GM19035 (cell line): ENCODE measurements at regions not wholly inside any gene's neighbourhood (a gene's known extent, or its start where the extent isn't known, plus 50 kb on each side); places are given as distances from the start of the nearest gene placed in this dataset.

Experiments used
- ATAC-seq: cut with Tn5 transposase; IDR thresholded peaks from one replicate; pipeline ENCODE4 v1.9.1; 2021; ENCODE audit not compliant: unreplicated experiment

DNA sequence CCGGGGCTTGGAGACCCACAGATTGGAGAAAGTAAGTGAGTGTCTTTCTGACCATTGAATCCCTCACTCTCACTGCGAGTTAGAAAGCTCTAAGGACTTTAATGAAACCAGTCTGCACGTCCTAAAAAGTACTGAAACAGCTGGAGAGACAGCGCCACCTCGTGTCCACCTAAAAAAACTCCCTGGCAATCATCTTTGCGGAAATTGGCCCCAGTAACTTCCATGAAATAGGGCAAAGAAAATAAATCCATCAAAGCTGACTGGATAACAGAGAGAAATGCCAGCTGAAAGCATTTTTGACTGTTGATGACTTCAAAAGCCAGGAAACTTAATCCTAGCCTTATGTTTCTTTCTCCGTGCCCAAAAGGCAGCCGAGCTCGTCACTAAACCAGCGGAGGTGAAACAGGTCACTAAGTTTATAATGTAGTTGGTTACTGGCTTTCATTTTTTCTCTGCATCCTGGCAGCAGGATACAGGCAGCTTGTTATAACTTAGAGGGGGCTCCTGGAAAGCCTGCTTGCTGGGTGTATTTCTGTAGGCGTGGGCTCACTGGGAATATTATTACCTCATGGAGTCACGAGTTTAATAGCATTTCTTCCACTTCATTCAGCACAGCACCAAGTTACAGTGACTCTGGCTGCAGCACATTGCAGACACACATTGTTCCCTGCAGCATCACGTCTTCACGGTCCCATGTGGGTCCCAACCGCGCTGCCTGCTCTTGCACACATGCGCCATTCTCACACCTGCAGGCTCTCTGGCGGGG lies 266.5 kb downstream of the HRH4 start:
- peak; percentile 55 for ATAC-seq

DNA sequence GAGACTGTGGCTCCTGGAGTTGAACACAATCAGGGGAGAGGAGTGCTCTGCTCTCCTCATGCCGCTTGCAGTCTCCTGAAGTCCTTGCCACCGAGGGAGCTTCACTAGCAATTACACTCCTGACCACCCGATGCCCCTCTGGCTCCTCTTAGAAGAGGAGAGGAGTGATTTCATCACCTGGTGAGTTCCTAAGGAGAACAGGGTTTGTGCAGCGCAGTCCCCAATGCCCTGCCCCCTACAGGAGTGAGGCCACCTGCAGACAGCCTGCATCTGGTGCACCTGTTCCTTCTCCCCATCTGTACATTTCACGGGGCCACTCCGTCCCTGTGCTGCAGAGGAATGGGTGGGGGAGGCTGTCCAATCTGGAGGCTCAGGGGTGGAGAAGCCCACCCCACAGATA lies 267.2 kb downstream of the HRH4 start:
- no peak for ATAC-seq

- ATAC-seq = no peak
These were observed 270.7 kb downstream of the HRH4 start for GRCh38 chr18:24731158-24731557.

DNA sequence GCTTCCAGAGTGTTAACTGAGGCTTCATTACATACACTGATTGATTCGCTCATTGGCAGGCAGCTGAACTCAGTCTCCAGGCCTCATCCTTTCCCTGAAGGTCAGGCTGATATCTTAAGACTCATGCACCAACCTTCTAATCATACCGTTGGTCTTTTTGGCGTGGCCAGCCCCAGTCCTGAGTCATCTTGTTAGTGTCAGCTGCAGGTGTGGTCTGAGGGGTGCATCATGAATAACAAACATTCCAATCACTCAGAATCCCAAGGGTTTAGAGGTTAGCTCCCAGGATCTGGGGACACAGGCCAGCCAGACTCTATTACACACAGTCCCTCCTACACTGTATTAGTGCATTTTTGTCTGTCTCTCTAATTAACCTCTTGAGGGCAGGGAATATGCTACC lies 271.5 kb downstream of the HRH4 start:
- ATAC-seq = no peak

GRCh38 chr18:24734058-24734457 lies 273.6 kb downstream of the HRH4 start:
- no peak for ATAC-seq

- no peak for ATAC-seq
These were observed 275.3 kb downstream of the HRH4 start for GRCh38 chr18:24735624-24736231.

- no peak for ATAC-seq
These were observed 276.4 kb downstream of the HRH4 start for GRCh38 chr18:24736662-24737330.

GRCh38 chr18:24740829-24741228 lies 280.4 kb downstream of the HRH4 start:
- ATAC-seq = no peak

DNA sequence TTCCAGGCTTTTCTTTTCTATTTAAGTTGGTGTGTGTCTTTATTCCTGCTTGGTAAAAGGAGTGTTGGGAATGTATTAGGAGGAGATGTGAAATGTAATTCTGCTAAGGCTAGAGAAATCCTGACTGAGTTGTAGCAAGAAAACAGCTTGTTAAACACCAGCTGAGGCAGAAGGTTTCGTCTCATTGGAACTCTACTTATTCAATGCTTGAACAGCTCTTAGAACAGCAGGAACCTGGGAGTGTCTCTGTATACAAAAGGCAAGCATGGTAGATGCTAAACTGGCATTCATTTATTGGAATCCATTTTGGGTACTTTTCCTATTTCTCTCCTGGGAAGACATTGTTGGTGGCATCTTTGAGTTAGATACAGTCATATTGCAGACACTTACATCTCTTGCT lies 280.9 kb downstream of the HRH4 start:
- no peak for ATAC-seq

- ATAC-seq = no peak
These were observed 281.7 kb downstream of the HRH4 start for GRCh38 chr18:24741965-24742724.

- no peak for ATAC-seq
These were observed 294.3 kb downstream of the HRH4 start for GRCh38 chr18:24754583-24755253.

DNA sequence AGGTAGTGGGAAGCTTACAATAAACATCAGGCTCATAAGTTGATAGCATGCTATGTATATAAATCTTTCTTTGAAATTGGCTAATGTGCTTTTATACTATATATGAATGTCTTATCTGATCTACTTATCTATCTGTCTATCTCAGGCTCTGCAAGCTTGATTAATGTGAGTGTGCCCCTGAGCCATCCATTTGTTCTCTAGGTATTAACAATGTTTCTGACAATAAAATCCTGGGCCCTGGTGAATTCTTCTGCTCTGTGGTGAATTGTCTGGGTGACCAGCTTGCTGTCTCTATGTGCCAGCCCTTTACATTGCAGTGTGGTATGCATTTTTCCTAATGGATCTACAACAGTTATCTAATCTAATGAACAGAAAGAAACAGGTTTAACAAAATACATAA lies 295.9 kb downstream of the HRH4 start:
- no peak for ATAC-seq

DNA sequence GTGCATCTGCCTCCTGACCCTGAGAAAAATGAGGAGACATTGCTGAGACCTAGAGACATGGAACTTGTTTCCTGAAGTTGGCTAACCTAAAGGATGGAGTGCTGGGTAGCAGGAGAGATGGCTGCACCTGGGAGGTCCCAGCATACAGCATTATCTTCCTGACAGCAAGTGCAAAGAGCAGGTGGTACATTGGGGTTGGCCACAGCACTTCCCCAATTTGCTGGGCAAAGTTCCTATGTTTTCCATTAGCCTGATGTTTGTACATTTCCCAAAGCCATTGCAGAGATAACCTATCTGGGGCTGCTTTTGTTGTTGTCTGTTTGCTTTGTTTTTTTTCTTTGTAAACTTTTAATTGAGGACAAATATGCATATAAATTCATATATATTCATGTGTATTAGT lies 296.7 kb downstream of the HRH4 start:
- no peak for ATAC-seq

DNA sequence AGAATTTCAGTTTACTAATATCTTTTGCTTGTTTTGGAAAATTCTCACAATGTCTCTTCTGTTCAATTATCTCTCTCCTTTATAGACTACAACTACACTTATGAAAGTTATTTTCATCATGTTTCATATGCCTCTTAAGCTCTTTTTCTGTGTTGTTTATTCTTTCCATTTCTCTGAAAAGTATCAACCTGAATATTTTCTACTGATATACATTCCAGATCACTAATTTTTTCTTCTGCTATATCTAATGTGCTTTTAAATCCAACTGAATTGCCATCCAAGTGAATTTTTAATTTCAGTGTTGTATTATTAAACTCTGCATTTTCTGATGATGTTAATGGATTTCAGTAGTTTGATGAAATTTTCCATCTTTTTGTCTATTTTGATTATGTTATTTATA lies 301.3 kb downstream of the HRH4 start:
- ATAC-seq = no peak

- ATAC-seq = no peak
These were observed 302.1 kb downstream of the HRH4 start for GRCh38 chr18:24762511-24762910.

DNA sequence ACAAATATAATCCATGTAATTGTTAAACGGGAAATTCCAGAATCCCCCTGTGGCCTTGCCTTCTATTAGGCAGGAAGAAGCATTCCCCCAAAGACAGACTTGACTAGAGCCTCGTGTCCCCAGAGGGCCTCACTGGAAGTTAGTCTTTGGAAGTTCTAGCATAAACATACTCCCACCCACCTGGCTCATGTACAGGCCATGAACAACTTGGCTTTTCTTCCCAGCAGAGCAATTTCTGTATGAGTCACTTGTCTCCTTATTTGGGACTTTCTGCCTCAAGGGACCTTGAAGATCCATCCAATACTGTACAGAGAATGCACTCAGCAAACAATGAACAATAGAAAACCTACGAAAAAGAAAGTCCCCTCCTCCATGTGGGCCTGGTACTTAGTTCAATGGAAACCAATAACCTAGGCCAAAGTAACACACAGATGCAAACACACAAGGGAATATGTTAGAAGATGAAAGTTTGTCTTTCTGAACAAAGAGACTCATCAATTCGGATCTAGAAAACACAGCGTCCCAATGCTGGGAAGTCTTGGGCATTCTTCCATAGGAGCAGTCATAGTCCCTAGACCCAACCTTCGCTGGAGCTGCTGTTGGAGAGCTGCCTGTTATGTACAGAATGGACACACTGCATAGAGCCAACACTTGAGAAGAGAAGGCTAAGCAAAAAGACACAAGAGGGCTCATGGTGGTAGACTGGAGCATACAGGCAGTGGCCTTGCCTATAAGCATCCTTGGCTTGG lies 303.5 kb downstream of the HRH4 start:
- no peak for ATAC-seq

GRCh38 chr18:24764766-24765165 lies 304.3 kb downstream of the HRH4 start:
- ATAC-seq = no peak

DNA sequence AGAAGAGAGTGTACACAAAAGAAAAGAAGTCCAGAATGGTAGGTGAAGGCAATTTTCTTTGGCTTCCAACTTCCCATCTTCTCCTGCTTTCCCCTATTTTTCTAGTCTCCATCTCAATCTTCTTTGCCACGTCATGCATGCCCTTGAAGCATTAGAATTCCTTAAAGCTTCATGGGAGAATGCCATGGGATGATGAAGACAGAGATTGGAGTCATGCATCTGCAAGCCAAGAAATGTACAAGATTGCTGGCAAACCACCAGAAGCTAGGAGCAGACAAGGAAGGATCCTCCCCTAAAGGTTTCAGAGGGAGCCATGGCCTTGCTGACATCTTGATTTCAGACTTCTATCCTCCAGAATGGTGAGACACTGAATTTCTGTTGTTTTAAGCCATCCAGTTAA lies 305.9 kb downstream of the HRH4 start:
- no peak for ATAC-seq

GRCh38 chr18:24770311-24771024 lies 310.0 kb downstream of the HRH4 start:
- no peak for ATAC-seq

DNA sequence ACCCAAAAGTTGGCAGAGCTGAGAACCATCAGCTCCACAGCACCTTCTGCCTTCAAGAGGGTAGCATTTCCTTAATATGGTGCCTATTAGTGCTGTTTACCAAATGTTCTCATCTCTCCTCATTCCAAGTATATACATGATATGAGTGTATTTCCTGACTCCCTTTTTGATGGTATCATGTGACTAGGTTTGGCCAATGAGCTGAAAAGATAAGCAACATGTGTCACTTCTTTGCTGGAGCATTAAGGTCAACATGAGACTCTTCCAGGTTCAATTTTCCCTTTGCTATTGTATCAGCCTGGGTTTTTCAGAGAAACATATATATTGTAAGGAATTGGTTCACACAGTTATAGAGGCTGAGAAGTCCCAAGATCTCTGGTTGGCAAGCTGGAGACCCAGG lies 310.9 kb downstream of the HRH4 start:
- ATAC-seq = no peak
